GM21576 (cell line): ENCODE measurements at regions not wholly inside any gene's neighbourhood (a gene's known extent, or its start where the extent isn't known, plus 50 kb on each side); places are given as distances from the start of the nearest gene placed in this dataset.
"Not testable (repeated sequence)": the region's sequence is repeated elsewhere in the genome, so short reads cannot be mapped to it uniquely, and the experiment has no call there.

Source experiments
- ATAC-seq: cut with Tn5 transposase; IDR thresholded peaks from one replicate; pipeline ENCODE4 v1.9.1; 2021; ENCODE audit warnings: mild to moderate bottlenecking, moderate library complexity; ENCODE audit not compliant: unreplicated experiment

DNA sequence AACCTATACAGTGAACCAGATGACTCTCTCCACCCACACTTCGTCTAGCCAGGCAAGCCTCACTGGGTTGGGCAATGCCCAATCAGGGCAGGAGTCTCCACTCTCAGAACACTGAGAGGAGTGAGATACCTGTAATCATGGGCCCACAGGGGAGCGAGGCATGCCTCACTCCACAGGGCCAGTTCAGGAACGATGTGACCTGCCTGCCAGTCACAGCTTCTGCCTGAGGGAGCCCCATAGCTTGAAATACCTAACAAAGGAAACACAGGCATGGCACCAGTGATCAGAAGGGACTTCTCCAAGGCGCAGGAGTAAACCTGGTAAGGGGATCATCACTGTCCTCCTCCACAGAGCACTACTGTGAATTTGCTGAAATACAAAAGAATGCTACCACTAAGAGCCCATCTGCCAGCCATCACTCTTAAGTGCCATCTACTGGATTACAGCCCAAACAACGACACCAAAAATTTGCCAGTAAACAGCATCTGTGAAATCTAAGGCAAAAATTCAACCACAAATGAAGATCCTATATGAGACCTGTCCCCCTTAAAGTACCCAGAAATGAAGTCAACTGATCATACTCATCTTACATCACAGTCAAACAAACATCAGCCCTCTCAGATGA is 689.9 kb upstream of the SEMA6D start:
- no peak for ATAC-seq

- no peak for ATAC-seq
These were observed 681.6 kb upstream of the SEMA6D start for GRCh38 chr15:47035475-47036406.

DNA sequence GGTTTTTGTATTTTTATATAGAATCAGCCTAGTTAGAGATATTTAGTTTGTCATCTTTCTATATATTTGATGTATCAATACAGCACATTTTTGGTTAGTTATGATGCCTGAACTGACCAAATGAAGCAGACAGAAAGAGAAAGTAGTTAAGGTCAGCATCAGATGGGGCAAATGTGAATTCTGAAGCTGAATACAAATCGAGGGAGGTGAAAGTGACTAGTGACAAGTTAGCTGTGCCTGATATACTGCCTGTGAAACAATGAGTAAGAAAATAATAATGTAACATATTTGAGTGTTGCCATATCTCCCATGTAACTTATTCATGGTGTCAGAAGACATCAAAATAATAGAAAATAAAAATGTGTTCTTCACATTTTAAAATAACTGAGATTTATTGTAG is 680.3 kb upstream of the SEMA6D start:
- no peak for ATAC-seq

DNA sequence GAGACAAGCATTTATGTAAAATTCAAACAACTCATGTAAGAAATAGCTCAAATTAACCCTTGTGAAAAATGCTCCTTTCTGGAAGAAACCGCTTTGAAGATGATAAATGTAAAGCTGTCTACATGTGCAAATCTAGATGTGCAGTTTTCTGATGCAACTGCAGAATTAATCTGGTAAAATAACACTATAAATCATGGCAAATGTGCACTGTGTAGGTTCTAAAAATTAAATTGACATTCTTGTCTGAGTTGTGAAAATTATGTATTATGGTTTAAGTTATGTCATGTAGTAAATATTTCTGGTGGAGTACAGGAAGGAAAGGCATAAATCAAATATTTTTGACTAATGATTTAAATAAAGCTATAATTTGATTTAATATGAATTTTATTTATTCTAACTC is 678.1 kb upstream of the SEMA6D start:
- no peak for ATAC-seq

GRCh38 chr15:47041301-47041700 is 676.0 kb upstream of the SEMA6D start:
- no peak for ATAC-seq

GRCh38 chr15:47047981-47048380 is 669.3 kb upstream of the SEMA6D start:
- not testable (repeated sequence) for ATAC-seq

- no peak for ATAC-seq
These were observed 650.9 kb upstream of the SEMA6D start for GRCh38 chr15:47066392-47066791.

DNA sequence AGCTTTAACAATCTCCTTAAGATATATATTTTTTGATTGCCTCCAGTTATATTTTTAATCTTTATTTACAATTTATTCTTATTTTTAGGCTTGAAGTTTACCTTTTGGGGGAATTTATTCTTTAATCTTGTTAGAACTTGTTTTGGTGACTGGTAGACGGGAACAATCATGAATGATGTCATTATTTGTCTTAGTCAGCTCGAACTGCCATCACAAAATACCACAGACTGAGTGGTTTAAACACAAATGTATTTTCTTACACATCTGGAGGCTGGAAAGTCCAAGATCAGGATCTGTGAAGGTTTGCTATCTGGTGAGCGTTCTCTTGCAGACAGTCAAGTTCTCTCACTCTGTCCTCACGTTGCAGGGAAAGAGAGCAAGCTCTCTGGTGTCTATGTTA is 639.5 kb upstream of the SEMA6D start:
- not testable (repeated sequence) for ATAC-seq

GRCh38 chr15:47095833-47096232 is 621.5 kb upstream of the SEMA6D start:
- no peak for ATAC-seq

GRCh38 chr15:47098526-47098925 is 618.8 kb upstream of the SEMA6D start:
- not testable (repeated sequence) for ATAC-seq

GRCh38 chr15:47099801-47100200 is 617.5 kb upstream of the SEMA6D start:
- ATAC-seq: not testable (repeated sequence)

DNA sequence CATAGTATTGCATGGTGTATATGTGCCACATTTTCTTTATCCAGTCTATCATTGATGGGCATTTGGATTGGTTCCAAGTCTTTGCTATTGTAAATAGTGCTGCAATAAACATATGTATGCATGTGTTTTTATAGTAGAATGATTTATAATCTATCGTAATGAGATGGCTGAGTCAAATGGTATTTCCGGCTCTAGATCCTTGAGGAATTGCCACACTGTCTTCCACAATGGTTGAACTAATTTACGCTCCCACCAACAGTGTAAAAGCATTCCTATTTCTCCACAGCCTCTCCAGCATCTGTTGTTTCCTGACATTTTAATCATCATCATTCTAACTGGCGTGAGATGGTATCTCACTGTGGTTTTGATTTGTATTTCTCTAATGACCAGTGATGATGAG is 608.5 kb upstream of the SEMA6D start:
- not testable (repeated sequence) for ATAC-seq

- no peak for ATAC-seq
These were observed 600.6 kb upstream of the SEMA6D start for GRCh38 chr15:47116698-47117097.

DNA sequence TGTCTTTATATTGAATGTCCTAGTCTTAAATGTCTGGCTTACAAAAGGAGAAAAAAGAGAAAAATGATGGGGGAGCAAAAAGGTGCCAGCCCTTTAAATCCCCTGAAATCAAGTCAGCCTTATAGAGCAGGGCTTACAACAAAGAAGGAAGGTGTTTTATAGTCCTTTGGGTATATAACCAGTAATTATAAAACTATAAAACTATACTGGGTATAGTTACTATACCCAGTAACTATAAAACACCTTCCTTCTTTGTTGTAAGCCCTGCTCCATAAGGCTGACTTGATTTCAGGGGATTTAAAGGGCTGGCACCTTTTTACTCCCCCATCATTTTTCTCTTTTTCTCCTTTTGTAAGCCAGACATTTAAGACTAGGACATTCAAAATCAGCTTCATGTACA is 598.0 kb upstream of the SEMA6D start:
- no peak for ATAC-seq

- ATAC-seq: no peak
These were observed 592.7 kb upstream of the SEMA6D start for GRCh38 chr15:47124430-47125102.

DNA sequence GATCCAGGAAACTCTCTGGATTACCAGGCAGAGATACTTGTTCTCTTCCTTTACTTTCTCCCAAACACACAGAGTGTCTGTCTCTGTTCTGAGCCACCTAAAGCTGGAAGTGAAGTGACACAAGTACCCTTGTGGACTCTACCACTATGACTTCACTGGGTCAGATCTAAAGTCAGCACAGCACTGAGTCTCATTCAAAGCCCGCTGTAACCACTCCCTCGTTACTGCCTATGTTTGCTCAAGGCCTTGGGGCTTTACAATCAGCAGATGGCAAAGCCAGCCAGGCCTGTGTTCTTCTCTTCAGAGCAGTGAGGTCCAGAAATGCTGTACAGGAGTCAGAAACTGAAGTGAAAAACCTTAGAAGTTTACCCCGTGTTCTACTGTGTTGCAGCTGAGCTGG is 588.3 kb upstream of the SEMA6D start:
- ATAC-seq: no peak

GRCh38 chr15:47131450-47131849 is 585.9 kb upstream of the SEMA6D start:
- ATAC-seq: not testable (repeated sequence)

DNA sequence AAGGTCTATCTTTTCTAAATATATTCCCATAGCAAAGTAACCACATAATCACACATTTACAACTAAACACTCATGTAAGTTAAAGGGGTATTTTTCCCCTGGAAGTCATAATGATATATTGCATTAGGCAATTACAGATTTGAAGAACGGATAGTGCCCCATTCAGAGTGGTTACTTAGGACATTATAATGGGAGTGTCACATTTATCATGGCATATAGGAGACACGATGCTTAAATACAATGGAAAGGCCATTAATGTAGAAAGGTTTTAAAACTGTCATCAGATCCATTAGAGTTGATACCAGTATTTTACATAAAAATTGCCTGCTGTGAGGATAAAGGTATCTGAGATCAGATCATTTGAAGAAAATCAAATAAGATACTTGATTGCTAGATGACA is 582.0 kb upstream of the SEMA6D start:
- ATAC-seq: no peak

DNA sequence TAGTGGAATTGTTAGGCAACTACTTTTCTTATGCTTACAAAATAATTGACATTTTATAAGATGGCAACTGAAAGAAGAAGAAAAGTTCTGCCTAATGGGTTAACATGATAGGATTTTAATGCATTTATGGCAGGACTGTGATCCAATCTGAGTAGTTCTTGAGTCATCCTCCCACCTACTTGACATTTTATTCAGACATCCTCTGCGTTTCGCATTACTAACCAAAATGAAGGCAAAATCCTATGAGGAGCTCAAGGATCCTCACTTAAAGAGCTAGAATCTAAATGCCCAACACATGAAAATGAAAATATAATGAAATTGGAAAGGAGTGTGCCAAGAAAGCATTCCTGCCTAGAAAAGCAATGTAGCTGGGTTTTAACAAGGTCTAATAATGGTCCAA is 581.1 kb upstream of the SEMA6D start:
- ATAC-seq: no peak

GRCh38 chr15:47139965-47140364 is 577.3 kb upstream of the SEMA6D start:
- ATAC-seq: no peak

GRCh38 chr15:47157827-47158226 is 559.5 kb upstream of the SEMA6D start:
- no peak for ATAC-seq

DNA sequence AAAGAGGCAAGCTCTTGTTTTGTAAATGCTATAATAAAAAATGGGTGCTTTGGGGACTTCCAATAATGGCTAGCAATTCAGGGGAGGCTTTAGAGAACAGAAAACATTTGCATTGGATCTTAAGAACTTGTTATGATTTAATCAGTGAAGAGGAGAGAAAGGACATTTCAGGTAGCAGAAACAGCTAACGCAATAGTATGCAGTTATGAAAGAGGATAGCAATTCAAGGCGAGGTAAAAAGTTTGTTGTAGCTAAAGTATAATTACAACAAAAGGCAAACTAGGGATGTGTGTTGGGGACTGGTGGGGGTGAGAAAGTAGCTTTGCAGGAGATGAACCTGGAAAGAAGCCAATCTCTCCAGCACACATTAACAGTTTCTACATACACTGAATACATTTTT is 558.7 kb upstream of the SEMA6D start:
- ATAC-seq: no peak
